Body of pancreas (tissue), 4 donors: ENCODE measurements at regions not wholly inside any gene's neighbourhood (a gene's known extent, or its start where the extent isn't known, plus 50 kb on each side); places are given as distances from the start of the nearest gene placed in this dataset.

ENCODE experiments used
- ATAC-seq: fragments of 150-250 bp; one replicate; pipeline ENCODE4 v1.9.1; 2016
- DNase-seq, 4 donors: peaks; one replicate each; pipeline ENCODE4 v3.0.0-alpha.2; 2019
- H3K27ac ChIP-seq, 4 donors: fragments of 200-600 bp; sonication (generic); 1 replicate in 3 of 4; 2 replicates in 1 of 4; pipeline versions ENCODE4 v1.5.1 to v1.6.1; 2016 to 2019; ENCODE audit warnings: mild to moderate bottlenecking in 1 of 4, mixed read lengths in 1 of 4, moderate library complexity in 1 of 4
- H3K27me3 ChIP-seq, 2 donors: fragments of 200-600 bp; sonication (generic); one replicate each; pipeline ENCODE4 v1.6.0; 2016; ENCODE audit warnings: mild to moderate bottlenecking in 1 of 2
- H3K36me3 ChIP-seq, 2 donors: fragments of 200-600 bp; sonication (generic); replicated peaks in 1 of 2; 2 replicates each; pipeline ENCODE4 v1.5.1; 2016; ENCODE audit warnings: low read depth in 2 of 2; ENCODE audit not compliant: insufficient read depth in 1 of 2
- H3K4me1 ChIP-seq: fragments of 200-600 bp; sonication (generic); one replicate; pipeline ENCODE4 v1.6.0; 2016
- H3K4me3 ChIP-seq, 2 donors: fragments of 200-600 bp; sonication (generic); 1 replicate in 1 of 2; 2 replicates in 1 of 2; pipeline ENCODE4 v1.5.1; 2016 to 2019
- H3K9me3 ChIP-seq, 3 donors: fragments of 200-600 bp; sonication (generic); 1 replicate in 2 of 3; 2 replicates in 1 of 3; pipeline ENCODE4 v1.5.1; 2016
- POLR2A ChIP-seq, 3 donors: fragments of 450-650 bp; IDR thresholded peaks; one replicate each; pipeline ENCODE4 v1.6.1; 2016; ENCODE audit warnings: antibody characterized with exemption in 3 of 3, mild to moderate bottlenecking in 2 of 3
- WGBS, 2 donors: methylation state at CpG; one replicate each; pipeline ENCODE4 v1.1.5; 2017; 5-methylcytosine and 5-hydroxymethylcytosine counted together
- intact Hi-C: fragments of 100-400 bp; cut with DNase I; formaldehyde crosslinking; loops from one replicate; pipeline ENCODE4 v1.15.1; 2023
- TF ChIP-seq, protein P1 (sequence below), 7 experiments: fragments of 450-650 bp in 4 of 7; fragments of 200-600 bp in 3 of 7; sonication (generic) in 3 of 7; IDR thresholded peaks; one replicate each; pipeline ENCODE4 v1.5.1; 2016 to 2019; ENCODE audit warnings: antibody characterized with exemption in 7 of 7

- intact Hi-C loops = no loop called here
- TF ChIP-seq, protein P1, sequence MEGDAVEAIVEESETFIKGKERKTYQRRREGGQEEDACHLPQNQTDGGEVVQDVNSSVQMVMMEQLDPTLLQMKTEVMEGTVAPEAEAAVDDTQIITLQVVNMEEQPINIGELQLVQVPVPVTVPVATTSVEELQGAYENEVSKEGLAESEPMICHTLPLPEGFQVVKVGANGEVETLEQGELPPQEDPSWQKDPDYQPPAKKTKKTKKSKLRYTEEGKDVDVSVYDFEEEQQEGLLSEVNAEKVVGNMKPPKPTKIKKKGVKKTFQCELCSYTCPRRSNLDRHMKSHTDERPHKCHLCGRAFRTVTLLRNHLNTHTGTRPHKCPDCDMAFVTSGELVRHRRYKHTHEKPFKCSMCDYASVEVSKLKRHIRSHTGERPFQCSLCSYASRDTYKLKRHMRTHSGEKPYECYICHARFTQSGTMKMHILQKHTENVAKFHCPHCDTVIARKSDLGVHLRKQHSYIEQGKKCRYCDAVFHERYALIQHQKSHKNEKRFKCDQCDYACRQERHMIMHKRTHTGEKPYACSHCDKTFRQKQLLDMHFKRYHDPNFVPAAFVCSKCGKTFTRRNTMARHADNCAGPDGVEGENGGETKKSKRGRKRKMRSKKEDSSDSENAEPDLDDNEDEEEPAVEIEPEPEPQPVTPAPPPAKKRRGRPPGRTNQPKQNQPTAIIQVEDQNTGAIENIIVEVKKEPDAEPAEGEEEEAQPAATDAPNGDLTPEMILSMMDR (IDR thresholded peaks at IDR 0.05) = no peak
- TF ChIP-seq POLR2A (IDR thresholded peaks at IDR 0.05) = no peak
- Histone ChIP-seq H3K36me3 (no peaks in the 10 kb centered on the region), H3K4me1 (no peaks in the 10 kb centered on the region), H3K27me3 (no peaks in the 10 kb centered on the region), H3K4me3 (no peak overlapping the region), H3K27ac (no peak overlapping the region), H3K9me3 (no peaks in the 10 kb centered on the region)
- DNase-seq (peak in 2 of 4 donors; percentile 13 to 20), ATAC-seq (no peak)
- 31 to 42% methylated on average over 2 of the region's 2 CpGs for WGBS, 2 donors
Observed at GRCh38 chr18:11251229-11251890, 102.0 kb upstream of the PIEZO2 start.

DNA sequence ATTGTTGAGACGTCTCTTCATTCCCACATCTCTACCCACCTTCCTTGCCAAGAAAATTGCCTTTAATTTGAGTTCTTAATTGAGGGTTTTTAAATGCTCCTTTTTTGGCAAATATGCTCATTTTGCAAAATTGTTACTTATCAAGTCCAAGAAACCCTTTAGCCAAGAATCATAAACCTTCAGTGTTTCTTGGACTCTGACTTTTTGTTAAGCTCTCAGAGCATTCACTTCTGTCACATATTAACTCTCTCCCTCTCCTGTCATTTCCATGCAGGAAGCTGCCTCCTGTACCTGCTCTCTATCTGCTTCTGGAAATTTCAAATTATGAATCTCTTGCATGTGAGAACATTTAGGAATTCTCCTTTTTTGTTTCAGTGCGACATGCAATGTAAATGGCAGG, 100.0 kb upstream of the PIEZO2 start:
- TF ChIP-seq, protein P1 (IDR thresholded peaks at IDR 0.05) = no peak
- TF ChIP-seq POLR2A (IDR thresholded peaks at IDR 0.05) = no peak
- H3K36me3 ChIP-seq = no peaks in the 10 kb centered on the region
- H3K4me3 ChIP-seq = no peak overlapping the region
- H3K27ac ChIP-seq = no peak overlapping the region
- H3K4me1 ChIP-seq = no peaks in the 10 kb centered on the region
- H3K9me3 ChIP-seq = no peaks in the 10 kb centered on the region
- no peaks in the 10 kb centered on the region for H3K27me3 ChIP-seq
- no peak for DNase-seq
- 46 to 56% methylated on average over 2 of the region's 2 CpGs for WGBS, 2 donors
- ATAC-seq = no peak
- intact Hi-C loops = no loop called here

DNA sequence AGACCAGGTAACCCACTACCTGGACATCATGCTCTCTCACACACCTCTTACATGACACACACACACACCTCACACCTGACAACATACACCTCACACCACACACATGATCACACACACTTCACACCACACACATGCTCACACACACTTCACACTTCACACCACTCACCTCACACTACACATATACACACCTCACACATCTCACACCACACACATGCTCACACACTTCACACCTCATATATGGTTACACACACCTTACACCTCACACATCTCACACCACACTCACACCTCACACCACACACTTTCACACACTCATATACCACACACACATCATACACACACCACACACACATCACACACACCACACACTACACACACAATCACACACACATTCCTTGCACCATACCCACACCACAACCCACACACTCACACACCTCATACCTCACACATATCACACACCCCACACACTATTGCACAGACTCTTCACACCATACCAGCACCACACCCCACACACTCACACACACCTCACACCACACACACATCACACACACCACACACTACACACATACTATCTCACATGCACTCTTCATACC, 98.1 kb upstream of the PIEZO2 start:
- no peaks in the 10 kb centered on the region for H3K36me3 ChIP-seq
- H3K9me3 ChIP-seq = no peaks in the 10 kb centered on the region
- H3K27ac ChIP-seq = no peak overlapping the region
- TF ChIP-seq, protein P1 (IDR thresholded peaks at IDR 0.05) = no peak
- no peak for TF ChIP-seq POLR2A (IDR thresholded peaks at IDR 0.05)
- no peak for ATAC-seq
- intact Hi-C loops = no loop called here
- H3K4me1 ChIP-seq = no peaks in the 10 kb centered on the region
- no peaks in the 10 kb centered on the region for H3K27me3 ChIP-seq
- no peak overlapping the region for H3K4me3 ChIP-seq
- no peak for DNase-seq

GRCh38 chr18:11246495-11247300, 97.3 kb upstream of the PIEZO2 start:
- H3K4me3 ChIP-seq = no peak overlapping the region
- TF ChIP-seq, protein P1 (IDR thresholded peaks at IDR 0.05) = no peak
- no peak for TF ChIP-seq POLR2A (IDR thresholded peaks at IDR 0.05)

More at GRCh38 chr18:11246495-11247300, 97.3 kb upstream of the PIEZO2 start:
- H3K9me3 ChIP-seq = no peaks in the 10 kb centered on the region
- 66 to 74% methylated on average over 16 of the region's 16 CpGs for WGBS, 2 donors
- peak in 1 of 4 donors; percentile 8 for DNase-seq
- intact Hi-C loops = no loop called here
- H3K27me3 ChIP-seq = no peaks in the 10 kb centered on the region
- no peaks in the 10 kb centered on the region for H3K36me3 ChIP-seq
- no peaks in the 10 kb centered on the region for H3K4me1 ChIP-seq
- H3K27ac ChIP-seq = no peak overlapping the region
- ATAC-seq = no peak
